ENCODE measurements at regions not wholly inside any gene's neighbourhood (a gene's known extent, or its start where the extent isn't known, plus 50 kb on each side); places are given as distances from the start of the nearest gene placed in this dataset.

- TF ChIP-seq CTCF (IDR thresholded peaks at IDR 0.05; ENCODE audit: extremely low read depth, insufficient read depth, missing control alignments) = no peak
- in situ Hi-C loops (cut with MboI; ENCODE audit: low pct_unique_long_range_greater_than_20kb, low sequenced_read_pairs, unreplicated experiment) = no loop called here
These were observed 141.9 kb downstream of the WDR11 start for GRCh38 chr10:120993089-120993488.

GRCh38 chr10:120995768-120996167 is 144.6 kb downstream of the WDR11 start:
- no peak for TF ChIP-seq CTCF (IDR thresholded peaks at IDR 0.05; ENCODE audit: extremely low read depth, insufficient read depth, missing control alignments)
- DNase-seq (ENCODE audit: low spot score) = no peak
- in situ Hi-C loops (cut with MboI; ENCODE audit: low pct_unique_long_range_greater_than_20kb, low sequenced_read_pairs, unreplicated experiment) = no loop called here

More at GRCh38 chr10:120993089-120993488, 141.9 kb downstream of the WDR11 start:
- DNase-seq (ENCODE audit: low spot score) = no peak

GRCh38 chr10:120996456-120997034 is 145.4 kb downstream of the WDR11 start:
- in situ Hi-C loops (cut with MboI; ENCODE audit: low pct_unique_long_range_greater_than_20kb, low sequenced_read_pairs, unreplicated experiment) = no loop called here
- no peak for DNase-seq (ENCODE audit: low spot score)
- no peak for TF ChIP-seq CTCF (IDR thresholded peaks at IDR 0.05; ENCODE audit: extremely low read depth, insufficient read depth, missing control alignments)

GRCh38 chr10:120997313-120997712 is 146.2 kb downstream of the WDR11 start:
- TF ChIP-seq CTCF (IDR thresholded peaks at IDR 0.05; ENCODE audit: extremely low read depth, insufficient read depth, missing control alignments) = no peak
- DNase-seq (ENCODE audit: low spot score) = no peak
- in situ Hi-C loops (cut with MboI; ENCODE audit: low pct_unique_long_range_greater_than_20kb, low sequenced_read_pairs, unreplicated experiment) = no loop called here

- no peak for DNase-seq (ENCODE audit: low spot score)
- in situ Hi-C loops (cut with MboI; ENCODE audit: low pct_unique_long_range_greater_than_20kb, low sequenced_read_pairs, unreplicated experiment) = no loop called here
- TF ChIP-seq CTCF (IDR thresholded peaks at IDR 0.05; ENCODE audit: extremely low read depth, insufficient read depth, missing control alignments) = no peak
These were observed 146.6 kb downstream of the WDR11 start for GRCh38 chr10:120997756-120998155.

GRCh38 chr10:120998251-120998650 is 147.1 kb downstream of the WDR11 start:
- in situ Hi-C loops (cut with MboI; ENCODE audit: low pct_unique_long_range_greater_than_20kb, low sequenced_read_pairs, unreplicated experiment) = no loop called here
- TF ChIP-seq CTCF (IDR thresholded peaks at IDR 0.05; ENCODE audit: extremely low read depth, insufficient read depth, missing control alignments) = no peak
- DNase-seq (ENCODE audit: low spot score) = no peak
